Spleen (tissue), 7 donors: ENCODE measurements at regions not wholly inside any gene's neighbourhood (a gene's known extent, or its start where the extent isn't known, plus 50 kb on each side); places are given as distances from the start of the nearest gene placed in this dataset.

Experiments
- POLR2A ChIP-seq, 3 donors: fragments of 450-650 bp; IDR thresholded peaks; one replicate each; pipeline ENCODE4 v1.5.1; 2017; ENCODE audit warnings: antibody characterized with exemption in 3 of 3, mild to moderate bottlenecking in 1 of 3
- POLR2AphosphoS5 ChIP-seq, 3 donors: sonication (generic); formaldehyde crosslinking; IDR thresholded peaks; one replicate each; pipeline ENCODE4 v1.5.1; 2017; ENCODE audit warnings: antibody characterized with exemption in 3 of 3
- TF ChIP-seq, protein P1 (sequence below), 11 experiments: fragments of 200-600 bp in 7 of 11; fragments of 450-650 bp in 4 of 11; sonication (generic) in 4 of 11; IDR thresholded peaks in 8 of 11; conservative IDR thresholded peaks in 3 of 11; 1 replicate in 7 of 11; 2 replicates in 4 of 11; pipeline versions ENCODE4 v1.4.0 to v1.8.0; 2016 to 2021; ENCODE audit warnings: antibody characterized with exemption in 11 of 11, inconsistent platforms in 4 of 11, mild to moderate bottlenecking in 1 of 11
- donor health status: DM: no; HTN: no; CAD: no; lungs with moderate emphysema.
- donor health status: DM: no; HTN: no; CAD: no.
- donor health status: DM: no; HTN: no; CAD: no.

DNA sequence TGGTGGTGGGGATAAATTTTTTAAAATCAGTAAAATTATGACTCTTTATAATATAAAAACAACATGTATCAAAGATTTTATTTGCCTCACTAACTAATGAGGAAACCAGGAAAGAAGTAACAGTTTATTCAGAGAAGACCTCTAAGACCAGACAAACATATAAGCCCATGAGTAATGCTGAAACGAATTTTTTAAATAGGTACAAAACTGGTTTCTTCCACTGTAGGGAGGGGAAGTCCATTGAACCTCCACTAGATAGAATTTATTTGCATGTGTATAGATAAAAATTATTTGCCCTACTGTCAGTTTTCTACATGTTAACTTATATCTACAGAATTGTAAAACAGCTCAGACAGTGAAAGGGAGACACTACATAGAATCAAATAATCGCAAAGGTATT lies 86.8 kb downstream of the ZC3H11B start:
- TF ChIP-seq, protein P1, sequence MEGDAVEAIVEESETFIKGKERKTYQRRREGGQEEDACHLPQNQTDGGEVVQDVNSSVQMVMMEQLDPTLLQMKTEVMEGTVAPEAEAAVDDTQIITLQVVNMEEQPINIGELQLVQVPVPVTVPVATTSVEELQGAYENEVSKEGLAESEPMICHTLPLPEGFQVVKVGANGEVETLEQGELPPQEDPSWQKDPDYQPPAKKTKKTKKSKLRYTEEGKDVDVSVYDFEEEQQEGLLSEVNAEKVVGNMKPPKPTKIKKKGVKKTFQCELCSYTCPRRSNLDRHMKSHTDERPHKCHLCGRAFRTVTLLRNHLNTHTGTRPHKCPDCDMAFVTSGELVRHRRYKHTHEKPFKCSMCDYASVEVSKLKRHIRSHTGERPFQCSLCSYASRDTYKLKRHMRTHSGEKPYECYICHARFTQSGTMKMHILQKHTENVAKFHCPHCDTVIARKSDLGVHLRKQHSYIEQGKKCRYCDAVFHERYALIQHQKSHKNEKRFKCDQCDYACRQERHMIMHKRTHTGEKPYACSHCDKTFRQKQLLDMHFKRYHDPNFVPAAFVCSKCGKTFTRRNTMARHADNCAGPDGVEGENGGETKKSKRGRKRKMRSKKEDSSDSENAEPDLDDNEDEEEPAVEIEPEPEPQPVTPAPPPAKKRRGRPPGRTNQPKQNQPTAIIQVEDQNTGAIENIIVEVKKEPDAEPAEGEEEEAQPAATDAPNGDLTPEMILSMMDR (IDR thresholded peaks at IDR 0.05 in 8 of 11, conservative IDR thresholded peaks at IDR 0.05 in 3 of 11), result no peak
- TF ChIP-seq POLR2A (IDR thresholded peaks at IDR 0.05) (no peak), POLR2AphosphoS5 (IDR thresholded peaks at IDR 0.05) (no peak)
